HEK293 (cell line): ENCODE measurements at regions not wholly inside any gene's neighbourhood (a gene's known extent, or its start where the extent isn't known, plus 50 kb on each side); places are given as distances from the start of the nearest gene placed in this dataset.

Experiments used
- CTCF ChIA-PET: fragments of 350-600 bp; formaldehyde crosslinking; extraction: SDS; loops from one replicate; lab custom pipeline; 2021; ENCODE audit warnings: antibody characterized with exemption; lab: Yijun Ruan, JAX
- POLR2A ChIA-PET: fragments of 300-600 bp; formaldehyde crosslinking; extraction: SDS; loops from one replicate; lab custom pipeline; 2020; ENCODE audit warnings: antibody characterized with exemption, inconsistent platforms; lab: Yijun Ruan, JAX
- H3K27ac ChIP-seq: fragments of 200-500 bp; sonication (Bioruptor generic); 2 replicates; pipeline ENCODE4 v1.5.1; 2014; ENCODE audit warnings: low read depth, low read length, control low read depth, inconsistent platforms; ENCODE audit errors: extremely low read depth
- H3K36me3 ChIP-seq, 2 experiments: fragments of 200-500 bp in 1 of 2; sonication (Bioruptor generic) in 1 of 2; 1 replicate in 1 of 2; 2 replicates in 1 of 2; pipeline ENCODE4 v1.5.1; 2014 to 2017; ENCODE audit warnings: inconsistent platforms in 2 of 2, low read length in 2 of 2; ENCODE audit not compliant: control insufficient read depth in 2 of 2, insufficient read depth in 1 of 2
- H3K4me1 ChIP-seq: fragments of 200-500 bp; sonication (Bioruptor generic); 2 replicates; pipeline ENCODE4 v1.5.1; 2014; ENCODE audit warnings: mild to moderate bottlenecking, low read length, inconsistent platforms; ENCODE audit not compliant: control insufficient read depth, insufficient read depth
- H3K4me3 ChIP-seq: 2 replicates; pipeline ENCODE4 v1.5.1; 2011; ENCODE audit warnings: low read depth, mild to moderate bottlenecking, control low read depth, low read length, moderate library complexity
- H3K9me3 ChIP-seq: fragments of 200-500 bp; sonication (Bioruptor generic); 2 replicates; pipeline ENCODE4 v1.5.1; 2014; ENCODE audit warnings: low read depth, low read length, inconsistent platforms; ENCODE audit not compliant: control insufficient read depth, insufficient read depth
- ELK4 ChIP-seq: IDR thresholded peaks from 2 replicates; pipeline ENCODE4 v1.6.1; 2011; ENCODE audit warnings: mild to moderate bottlenecking, low read depth, low read length, borderline replicate concordance
- MEIS1 ChIP-seq: sonication (generic); formaldehyde crosslinking; IDR thresholded peaks from 2 replicates; pipeline ENCODE4 v1.8.1; 2022; ENCODE audit warnings: missing genetic modification reagents, mild to moderate bottlenecking, borderline replicate concordance
- MYNN ChIP-seq: fragments of 450-650 bp; formaldehyde crosslinking; IDR thresholded peaks from 2 replicates; pipeline ENCODE4 v1.5.1; 2016; ENCODE audit warnings: missing biosample characterization, missing genetic modification characterization, borderline replicate concordance
- PRDM1 ChIP-seq: fragments of 450-650 bp; formaldehyde crosslinking; IDR thresholded peaks from 2 replicates; pipeline ENCODE4; 2016; ENCODE audit warnings: missing biosample characterization, missing genetic modification characterization
- PRDM10 ChIP-seq: fragments of 450-650 bp; formaldehyde crosslinking; IDR thresholded peaks from 2 replicates; pipeline ENCODE4 v1.5.1; 2016; ENCODE audit warnings: missing biosample characterization, missing genetic modification characterization
- SCRT1 ChIP-seq: fragments of 450-650 bp; formaldehyde crosslinking; IDR thresholded peaks from 2 replicates; pipeline ENCODE4 v1.5.1; 2016; ENCODE audit warnings: missing biosample characterization, missing genetic modification characterization, borderline replicate concordance
- ZBTB1 ChIP-seq: fragments of 450-650 bp; formaldehyde crosslinking; IDR thresholded peaks from 2 replicates; pipeline ENCODE4 v1.5.1; 2016; ENCODE audit warnings: missing biosample characterization, missing genetic modification characterization
- ZNF114 ChIP-seq: fragments of 450-650 bp; formaldehyde crosslinking; IDR thresholded peaks from 2 replicates; pipeline ENCODE4 v1.5.0; 2017; ENCODE audit warnings: missing biosample characterization, missing genetic modification characterization
- ZNF184 ChIP-seq: fragments of 450-650 bp; IDR thresholded peaks from 2 replicates; pipeline ENCODE4 v1.5.1; 2018; ENCODE audit warnings: missing biosample characterization, mild to moderate bottlenecking, missing genetic modification characterization
- ZNF202 ChIP-seq: fragments of 450-650 bp; formaldehyde crosslinking; IDR thresholded peaks from 2 replicates; pipeline ENCODE4 v1.5.1; 2016; ENCODE audit warnings: missing biosample characterization, missing genetic modification characterization, borderline replicate concordance
- ZNF335 ChIP-seq: fragments of 450-650 bp; formaldehyde crosslinking; conservative IDR thresholded peaks from 2 replicates; pipeline ENCODE4 v1.5.1; 2016; ENCODE audit warnings: missing biosample characterization, missing genetic modification characterization
- ZNF341 ChIP-seq: fragments of 450-650 bp; formaldehyde crosslinking; IDR thresholded peaks from 2 replicates; pipeline ENCODE4; 2016; ENCODE audit warnings: low read depth, missing biosample characterization, missing genetic modification characterization
- ZNF354C ChIP-seq: fragments of 450-650 bp; formaldehyde crosslinking; IDR thresholded peaks from 2 replicates; pipeline ENCODE4 v1.5.1; 2016; ENCODE audit warnings: missing biosample characterization, missing genetic modification characterization, low read depth, borderline replicate concordance
- ZNF366 ChIP-seq: fragments of 450-650 bp; formaldehyde crosslinking; conservative IDR thresholded peaks from 2 replicates; pipeline ENCODE4 v1.5.1; 2016; ENCODE audit warnings: missing biosample characterization, missing genetic modification characterization
- ZNF37A ChIP-seq: fragments of 450-650 bp; IDR thresholded peaks from 2 replicates; pipeline ENCODE4 v1.5.1; 2018; ENCODE audit warnings: missing biosample characterization, missing genetic modification characterization
- ZNF423 ChIP-seq: fragments of 450-650 bp; formaldehyde crosslinking; IDR thresholded peaks from 2 replicates; pipeline ENCODE4 v1.5.1; 2016; ENCODE audit warnings: missing biosample characterization, missing genetic modification characterization
- ZNF48 ChIP-seq: fragments of 450-650 bp; formaldehyde crosslinking; IDR thresholded peaks from 2 replicates; pipeline ENCODE4 v1.5.1; 2016; ENCODE audit warnings: missing biosample characterization, missing genetic modification characterization
- ZNF571 ChIP-seq: fragments of 450-650 bp; formaldehyde crosslinking; IDR thresholded peaks from 2 replicates; pipeline ENCODE4 v1.5.0; 2017; ENCODE audit warnings: missing biosample characterization, missing genetic modification characterization
- ZNF660 ChIP-seq: fragments of 450-650 bp; IDR thresholded peaks from 2 replicates; pipeline ENCODE4 v1.5.1; 2018; ENCODE audit warnings: missing biosample characterization, mild to moderate bottlenecking, missing genetic modification characterization
- ZNF768 ChIP-seq: fragments of 450-650 bp; formaldehyde crosslinking; IDR thresholded peaks from 2 replicates; pipeline ENCODE4 v1.5.1; 2018; ENCODE audit warnings: missing biosample characterization, mild to moderate bottlenecking, missing genetic modification characterization

- no peaks in the 10 kb centered on the region for H3K36me3 ChIP-seq
- no peak overlapping the region for H3K4me3 ChIP-seq
- TF ChIP-seq ZNF768 (tag by site-specific recombination) (no peak), ZBTB1 (no peak), PRDM10 (tag by site-specific recombination) (peak; percentile 92)
- POLR2A ChIA-PET: interaction anchor here (0.5 to 1.3 kb wide), 2 partner anchors 30 to 59 kb away, joined by 5 to 8 read pairs; partner anchors contain the start of gene CEP85L
- CTCF ChIA-PET: interaction anchor here (0.5 to 1.2 kb wide), 5 partner anchors 13 to 451 kb away, joined by 3 to 5 read pairs (median 4); no protein-coding TSS in a partner anchor
- no peak overlapping the region; the same call in 1 of the 2 replicates for H3K27ac ChIP-seq
- H3K4me1 ChIP-seq: peaks cover 5% of the 10 kb centered on the region
- no peaks in the 10 kb centered on the region for H3K9me3 ChIP-seq
Measured at GRCh38 chr6:118709859-118710350, 58.5 kb upstream of the CEP85L start.

GRCh38 chr6:118708744-118709143 is 57.4 kb upstream of the CEP85L start:
- ChIA-PET POLR2A (interaction anchor here (0.6 to 1.5 kb wide), 5 partner anchors 12 to 516 kb away, joined by 3 to 5 read pairs (median 4); partner anchors contain the start of gene CEP85L), CTCF (interaction anchor here (0.6 kb wide), 2 partner anchors 10 to 16 kb away, joined by 3 read pairs; no protein-coding TSS in a partner anchor)
- Histone ChIP-seq H3K27ac (no peak overlapping the region; the same call in 1 of the 2 replicates), H3K4me1 (peaks cover 5% of the 10 kb centered on the region), H3K36me3 (no peaks in the 10 kb centered on the region), H3K9me3 (no peaks in the 10 kb centered on the region), H3K4me3 (no peak overlapping the region)
- TF ChIP-seq ZNF660 (peak; percentile 15; the same call in 1 of the 2 replicates), ZNF37A (no peak), ZNF366 (tag by site-specific recombination) (peak; percentile 39; the same call in 1 of the 2 replicates), ZNF335 (tag by site-specific recombination) (peak; percentile 70; the same call in 1 of the 2 replicates), ZNF114 (no peak), ZNF571 (no peak), PRDM1 (tag by site-specific recombination) (no peak), ZNF354C (tag by site-specific recombination) (no peak)

GRCh38 chr6:118708055-118708454 is 56.7 kb upstream of the CEP85L start:
- Histone ChIP-seq H3K9me3 (no peaks in the 10 kb centered on the region), H3K27ac (no peak overlapping the region), H3K36me3 (no peaks in the 10 kb centered on the region), H3K4me3 (no peak overlapping the region), H3K4me1 (peaks cover 5% of the 10 kb centered on the region)
- ChIA-PET CTCF (no interaction called here), POLR2A (interaction anchor here (0.7 to 1.5 kb wide), 2 partner anchors 11 to 156 kb away, joined by 4 to 9 read pairs; no protein-coding TSS in a partner anchor)
- TF ChIP-seq ZNF184 (no peak), SCRT1 (tag by site-specific recombination) (no peak), MYNN (tag by site-specific recombination) (no peak)
- TF ChIP-seq, all 188 proteins: peak for 0

- H3K9me3 ChIP-seq: no peaks in the 10 kb centered on the region
- no peak overlapping the region for H3K4me3 ChIP-seq
- H3K36me3 ChIP-seq: no peaks in the 10 kb centered on the region
- CTCF ChIA-PET: interaction anchor here (0.6 to 1.5 kb wide), 7 partner anchors 20 to 799 kb away, joined by 3 to 4 read pairs (median 3); partner anchors contain the start of gene SLC35F1
- H3K27ac ChIP-seq: no peak overlapping the region
- H3K4me1 ChIP-seq: peaks cover 5% of the 10 kb centered on the region
- POLR2A ChIA-PET: interaction anchor here (0.6 kb wide), 1 partner anchor 207 kb away, joined by 3 read pairs; no protein-coding TSS in a partner anchor
- TF ChIP-seq ZNF48: no peak
- no peak for TF ChIP-seq ZNF202
- TF ChIP-seq ZNF341 (tag by site-specific recombination): no peak
- no peak for TF ChIP-seq ELK4
- TF ChIP-seq PRDM10 (tag by site-specific recombination): no peak
- TF ChIP-seq MEIS1 (CRISPR knock-in tag): no peak
- TF ChIP-seq ZNF423: no peak
Measured at GRCh38 chr6:118706702-118707101, 55.3 kb upstream of the CEP85L start.
